ENCODE measurements at regions not wholly inside any gene's neighbourhood (a gene's known extent, or its start where the extent isn't known, plus 50 kb on each side); places are given as distances from the start of the nearest gene placed in this dataset.

DNA sequence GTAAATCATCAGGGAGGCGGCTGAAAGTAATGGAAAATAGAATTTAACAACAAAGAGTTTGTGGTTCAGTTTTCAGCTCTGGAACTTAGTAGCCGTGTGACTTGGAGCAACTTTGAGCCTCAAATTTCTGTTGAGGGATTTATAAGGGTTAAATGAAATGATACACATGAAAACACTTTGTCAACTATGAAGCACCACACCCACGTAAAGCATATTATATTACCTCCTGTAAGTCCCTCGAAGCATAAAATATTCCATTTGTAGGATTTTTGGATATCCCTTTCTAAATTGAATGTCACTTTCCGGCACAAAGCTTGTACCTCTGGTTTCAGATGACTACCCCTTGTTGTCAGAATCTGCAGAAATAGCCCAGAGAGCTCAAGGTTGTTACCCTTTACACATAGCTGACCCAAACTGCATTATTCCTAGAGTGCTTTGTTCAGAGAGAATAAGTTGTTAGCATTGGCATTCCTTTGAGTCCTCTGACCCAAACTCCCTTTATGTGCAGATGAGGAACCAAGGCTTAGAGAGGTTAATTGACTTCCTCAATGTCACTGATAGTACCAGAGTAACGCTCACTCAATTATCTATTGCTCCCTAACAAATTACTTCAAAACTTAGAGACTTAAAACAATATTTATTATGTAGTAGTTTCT lies 187.9 kb upstream of the UMPS start:
- peak overlapping the region; percentile 58 for H3K4me2 ChIP-seq
- TF ChIP-seq Cebpa-rat (IDR thresholded peaks at IDR 0.05) = no peak
- H3K9me3 ChIP-seq = no peaks in the 10 kb centered on the region
- H3K4me1 ChIP-seq = peaks cover 8% of the 10 kb centered on the region
- H3K27ac ChIP-seq = no peak overlapping the region
- no peaks in the 10 kb centered on the region for H3K27me3 ChIP-seq
- H3K9ac ChIP-seq = no peak overlapping the region
- no peak overlapping the region for H3K4me3 ChIP-seq
- H4K20me1 ChIP-seq = no peaks in the 10 kb centered on the region
- no peaks in the 10 kb centered on the region for H3K36me3 ChIP-seq

DNA sequence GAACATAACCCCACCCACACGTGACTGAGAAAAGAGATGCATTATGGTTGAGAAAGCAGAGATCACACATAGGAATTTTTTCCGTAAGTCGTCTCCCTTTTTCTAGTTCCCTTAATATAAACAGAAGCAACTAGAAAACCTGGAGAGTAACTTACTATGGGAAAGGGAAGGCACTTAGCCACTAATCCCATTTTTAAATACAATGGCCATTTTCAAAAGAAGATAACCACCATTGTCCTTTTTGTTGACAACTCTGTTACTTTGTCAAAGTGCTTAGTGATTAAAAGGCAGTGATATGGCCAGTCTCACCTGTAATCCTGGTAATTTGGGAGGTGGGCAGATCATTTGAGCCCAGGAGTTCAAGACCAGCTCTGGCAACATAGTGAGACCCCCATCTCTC lies 184.4 kb upstream of the UMPS start:
- Histone ChIP-seq H3K4me1 (peaks cover 27% of the 10 kb centered on the region), H3K9ac (no peak overlapping the region), H3K27me3 (no peaks in the 10 kb centered on the region), H3K9me3 (no peaks in the 10 kb centered on the region), H3K36me3 (no peaks in the 10 kb centered on the region), H3K4me2 (no peak overlapping the region), H4K20me1 (no peaks in the 10 kb centered on the region), H3K4me3 (no peak overlapping the region), H3K27ac (no peak overlapping the region)
- TF ChIP-seq Cebpa-rat (IDR thresholded peaks at IDR 0.05) = no peak

- peaks cover 31% of the 10 kb centered on the region for H3K4me1 ChIP-seq
- no peak overlapping the region for H3K27ac ChIP-seq
- H3K27me3 ChIP-seq = no peaks in the 10 kb centered on the region
- H4K20me1 ChIP-seq = no peaks in the 10 kb centered on the region
- H3K4me3 ChIP-seq = no peak overlapping the region
- H3K9ac ChIP-seq = no peak overlapping the region
- no peaks in the 10 kb centered on the region for H3K9me3 ChIP-seq
- TF ChIP-seq Cebpa-rat (IDR thresholded peaks at IDR 0.05) = no peak
- H3K36me3 ChIP-seq = no peaks in the 10 kb centered on the region
- H3K4me2 ChIP-seq = no peak overlapping the region
Measured at GRCh38 chr3:124552224-124552623, 178.0 kb upstream of the UMPS start.

GRCh38 chr3:124553178-124553577 lies 177.1 kb upstream of the UMPS start:
- H3K27ac ChIP-seq = no peak overlapping the region
- TF ChIP-seq Cebpa-rat (IDR thresholded peaks at IDR 0.05) = no peak
- H3K9me3 ChIP-seq = no peaks in the 10 kb centered on the region

GRCh38 chr3:124556636-124557035 lies 173.6 kb upstream of the UMPS start:
- H3K36me3 ChIP-seq = no peaks in the 10 kb centered on the region
- no peaks in the 10 kb centered on the region for H3K9me3 ChIP-seq
- H3K4me1 ChIP-seq = peaks cover 10% of the 10 kb centered on the region
- H3K27ac ChIP-seq = no peak overlapping the region
- no peak overlapping the region for H3K4me2 ChIP-seq
- H3K4me3 ChIP-seq = no peak overlapping the region
- H3K9ac ChIP-seq = no peak overlapping the region
- no peaks in the 10 kb centered on the region for H3K27me3 ChIP-seq
- no peaks in the 10 kb centered on the region for H4K20me1 ChIP-seq
- TF ChIP-seq Cebpa-rat (IDR thresholded peaks at IDR 0.05) = no peak

More at GRCh38 chr3:124553178-124553577, 177.1 kb upstream of the UMPS start:
- Histone ChIP-seq H4K20me1 (no peaks in the 10 kb centered on the region), H3K9ac (no peak overlapping the region), H3K4me2 (peak overlapping the region; percentile 23), H3K4me1 (peaks cover 26% of the 10 kb centered on the region), H3K27me3 (no peaks in the 10 kb centered on the region), H3K4me3 (no peak overlapping the region), H3K36me3 (no peaks in the 10 kb centered on the region)

- no peak overlapping the region for H3K9ac ChIP-seq
- peaks cover 10% of the 10 kb centered on the region for H3K4me1 ChIP-seq
- no peak overlapping the region for H3K4me2 ChIP-seq
- no peak for TF ChIP-seq Cebpa-rat (IDR thresholded peaks at IDR 0.05)
- H3K27me3 ChIP-seq = no peaks in the 10 kb centered on the region
- no peak overlapping the region for H3K27ac ChIP-seq
- H3K36me3 ChIP-seq = no peaks in the 10 kb centered on the region
- no peaks in the 10 kb centered on the region for H4K20me1 ChIP-seq
- H3K9me3 ChIP-seq = no peaks in the 10 kb centered on the region
- no peak overlapping the region for H3K4me3 ChIP-seq
Measured at GRCh38 chr3:124557433-124558232, 172.6 kb upstream of the UMPS start.

DNA sequence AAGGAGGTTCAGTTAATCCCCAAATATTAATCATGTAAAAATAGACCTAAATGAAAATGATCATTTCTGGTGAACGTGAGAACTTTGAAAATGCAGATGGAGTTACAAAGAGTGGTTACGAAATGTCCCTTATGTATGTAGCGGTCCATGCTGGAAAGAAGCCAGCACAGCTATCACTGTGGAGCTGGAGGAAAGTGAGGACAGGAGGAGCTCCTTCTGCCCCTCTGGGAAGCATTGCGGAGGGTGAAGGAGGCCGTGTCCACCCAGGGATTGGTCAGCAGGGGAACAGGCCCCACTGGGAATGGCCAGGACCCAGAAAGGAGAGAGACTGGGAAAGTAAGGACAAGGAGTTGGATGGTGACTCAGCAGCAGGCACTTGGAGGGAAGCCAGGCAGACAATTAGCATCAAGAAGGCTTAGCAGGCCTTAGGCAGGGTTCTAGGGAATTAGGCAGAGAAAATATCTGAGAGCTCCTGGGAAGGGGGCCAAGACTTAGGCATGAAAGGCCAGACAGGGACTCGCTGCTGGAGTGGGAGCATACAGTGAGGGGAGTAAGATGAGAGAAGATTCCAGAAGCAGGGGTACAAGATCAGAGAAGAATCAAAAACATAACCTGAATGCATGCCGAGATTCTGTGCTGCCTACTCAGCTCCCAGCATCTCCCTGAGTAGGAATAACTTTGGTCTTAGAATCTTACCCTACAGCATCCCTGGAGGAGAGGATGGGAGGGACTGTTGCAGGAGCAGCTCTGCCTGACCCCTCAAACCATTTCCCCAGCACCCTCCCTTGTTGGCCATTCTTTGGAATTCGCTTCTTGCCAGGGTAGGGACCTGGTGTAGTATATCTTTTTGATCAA lies 171.0 kb upstream of the UMPS start:
- Histone ChIP-seq H3K36me3 (no peaks in the 10 kb centered on the region), H3K9ac (no peak overlapping the region), H3K27ac (no peak overlapping the region), H3K4me2 (no peak overlapping the region), H4K20me1 (no peaks in the 10 kb centered on the region), H3K9me3 (no peaks in the 10 kb centered on the region), H3K4me1 (no peaks in the 10 kb centered on the region), H3K27me3 (no peaks in the 10 kb centered on the region), H3K4me3 (no peak overlapping the region)
- TF ChIP-seq Cebpa-rat (IDR thresholded peaks at IDR 0.05) = no peak

- H4K20me1 ChIP-seq = no peaks in the 10 kb centered on the region
- H3K4me1 ChIP-seq = no peaks in the 10 kb centered on the region
- no peaks in the 10 kb centered on the region for H3K36me3 ChIP-seq
- H3K27me3 ChIP-seq = no peaks in the 10 kb centered on the region
- no peak overlapping the region for H3K4me3 ChIP-seq
- no peak overlapping the region for H3K27ac ChIP-seq
- H3K4me2 ChIP-seq = no peak overlapping the region
- H3K9me3 ChIP-seq = no peaks in the 10 kb centered on the region
- no peak overlapping the region for H3K9ac ChIP-seq
- no peak for TF ChIP-seq Cebpa-rat (IDR thresholded peaks at IDR 0.05)
Measured at GRCh38 chr3:124559846-124560574, 170.2 kb upstream of the UMPS start.

DNA sequence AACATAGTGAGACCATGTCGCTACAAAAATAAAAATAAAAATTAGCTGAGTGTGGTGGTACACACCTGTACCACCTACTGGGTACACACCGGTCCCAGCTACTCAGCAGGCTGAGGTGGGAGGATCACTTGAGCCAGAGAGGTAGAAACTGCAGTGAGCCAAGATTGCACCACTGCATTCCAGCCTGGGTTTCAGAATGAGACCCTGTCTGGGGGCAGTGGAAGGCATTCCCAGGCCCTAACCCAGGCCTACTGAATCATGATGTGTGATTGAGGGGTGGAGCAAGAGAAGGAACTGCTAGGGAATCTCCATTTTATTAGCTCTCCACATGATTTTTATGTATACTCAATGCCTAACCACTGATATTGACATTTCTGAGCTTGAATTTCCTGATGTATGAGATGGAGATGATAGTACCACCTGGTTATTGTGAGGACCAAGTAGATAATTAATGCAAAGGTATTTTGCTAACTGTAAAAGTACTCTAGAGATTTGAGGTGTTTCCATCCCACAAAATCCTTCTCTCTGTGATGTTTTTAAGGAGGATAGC lies 169.5 kb upstream of the UMPS start:
- no peak for TF ChIP-seq Cebpa-rat (IDR thresholded peaks at IDR 0.05)
- Histone ChIP-seq H3K9me3 (no peaks in the 10 kb centered on the region), H3K27me3 (no peaks in the 10 kb centered on the region), H3K4me1 (no peaks in the 10 kb centered on the region), H3K27ac (no peak overlapping the region), H3K9ac (no peak overlapping the region), H4K20me1 (no peaks in the 10 kb centered on the region), H3K4me3 (no peak overlapping the region), H3K4me2 (no peak overlapping the region), H3K36me3 (no peaks in the 10 kb centered on the region)

All from BLaER1 (cell line).